NCI-H1092 (cell line): ENCODE measurements at regions not wholly inside any gene's neighbourhood (a gene's known extent, or its start where the extent isn't known, plus 50 kb on each side); places are given as distances from the start of the nearest gene placed in this dataset.
"Not testable (repeated sequence)": the region's sequence is repeated elsewhere in the genome, so short reads cannot be mapped to it uniquely, and the experiment has no call there.

Source experiments
- DNase-seq: peaks from one replicate; lab custom pipeline; 2025; lab: John Stamatoyannopoulos, UW

DNA sequence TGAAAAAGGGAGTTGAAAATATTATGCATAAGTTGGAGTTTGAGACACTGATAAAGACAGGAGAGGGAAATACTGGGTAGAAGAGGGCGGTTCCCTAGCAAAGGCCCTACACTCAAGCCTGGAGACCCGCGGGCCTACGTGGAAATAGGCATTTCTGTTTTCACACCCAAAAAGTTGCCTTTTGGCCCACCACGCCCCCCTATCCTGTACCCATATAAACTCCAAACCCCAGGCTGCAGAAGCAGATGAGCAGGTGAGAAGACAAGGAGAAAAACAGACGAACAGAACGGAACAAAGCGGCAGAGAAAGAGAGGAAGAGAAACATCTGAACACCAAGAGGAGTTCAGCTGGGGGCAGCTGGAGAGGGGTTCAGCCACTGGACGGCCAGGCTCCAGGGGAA lies 177.9 kb downstream of the GALC start:
- DNase-seq: no peak

DNA sequence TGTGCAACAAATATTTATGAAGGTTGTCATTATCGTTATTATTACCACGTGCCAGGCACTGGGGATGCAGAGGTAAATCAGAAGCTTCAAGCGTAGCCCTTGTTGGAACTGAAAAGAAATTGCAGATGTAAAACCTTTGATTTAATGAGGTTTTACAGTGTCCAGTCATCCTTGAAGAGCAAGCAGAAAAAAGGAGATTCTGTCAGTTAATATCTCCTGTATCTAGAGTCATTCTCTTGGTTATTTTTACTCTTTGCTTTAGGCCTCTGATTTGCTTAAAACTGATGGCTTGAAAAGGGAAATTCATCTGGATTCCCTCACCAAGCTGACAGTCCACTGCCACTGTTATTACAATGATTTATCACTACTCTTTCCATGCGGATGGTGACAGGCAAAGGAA lies 179.3 kb downstream of the GALC start:
- DNase-seq: no peak

DNA sequence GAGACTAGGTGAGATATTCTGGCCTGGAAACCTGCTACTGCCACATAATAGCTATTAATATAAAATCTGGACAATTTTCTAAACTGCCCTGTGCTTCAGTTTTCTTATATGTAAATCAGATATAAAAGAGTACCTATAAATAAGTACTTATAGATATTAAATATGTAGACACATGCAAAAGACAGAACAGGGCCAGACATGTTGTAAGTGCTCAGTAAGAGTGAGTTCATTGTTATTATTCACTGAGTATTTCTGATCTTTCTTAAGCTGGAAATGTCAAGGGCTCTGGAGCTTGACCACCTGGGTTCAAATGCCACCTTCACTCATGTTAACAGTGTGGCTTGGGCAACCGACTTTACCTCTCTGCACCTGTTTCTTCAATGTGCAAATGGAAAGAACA lies 179.8 kb downstream of the GALC start:
- no peak for DNase-seq

DNA sequence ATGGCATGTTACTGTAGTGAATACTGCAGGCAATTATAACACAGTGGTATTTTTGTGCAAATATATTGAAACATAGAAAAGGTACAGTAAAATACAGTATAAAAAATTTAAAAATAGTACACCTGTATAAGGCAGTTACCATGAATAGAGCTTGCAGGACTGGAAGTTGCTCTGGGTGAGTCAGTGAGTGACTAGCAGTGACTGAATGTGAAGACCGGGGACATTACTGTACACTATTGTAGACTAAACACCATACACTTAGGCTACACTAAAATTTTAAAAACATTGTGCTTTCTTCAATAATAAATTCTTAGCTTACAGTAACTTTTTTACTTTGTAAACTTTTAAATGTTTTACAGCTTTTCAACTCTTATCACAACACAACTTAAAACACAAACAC lies 181.7 kb downstream of the GALC start:
- DNase-seq: no peak

DNA sequence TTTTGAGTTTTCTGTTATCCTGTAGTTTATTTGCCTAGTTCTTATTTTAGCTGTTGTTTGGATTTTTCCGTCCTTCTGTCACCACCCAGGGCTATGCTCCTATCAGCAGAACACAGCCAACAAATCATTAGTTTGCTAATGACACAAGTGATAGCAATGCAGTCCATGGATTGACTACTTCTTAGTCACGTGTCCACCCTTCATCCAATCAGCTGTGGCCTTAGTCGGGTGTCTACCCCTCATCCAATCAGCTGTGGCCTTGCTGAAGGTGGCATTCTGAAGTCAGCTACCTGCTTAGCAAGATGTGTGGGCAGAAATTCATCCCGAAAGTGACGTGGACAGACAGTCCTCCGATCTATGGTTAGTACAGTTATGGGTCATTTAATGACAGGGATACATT lies 182.3 kb downstream of the GALC start:
- no peak for DNase-seq

DNA sequence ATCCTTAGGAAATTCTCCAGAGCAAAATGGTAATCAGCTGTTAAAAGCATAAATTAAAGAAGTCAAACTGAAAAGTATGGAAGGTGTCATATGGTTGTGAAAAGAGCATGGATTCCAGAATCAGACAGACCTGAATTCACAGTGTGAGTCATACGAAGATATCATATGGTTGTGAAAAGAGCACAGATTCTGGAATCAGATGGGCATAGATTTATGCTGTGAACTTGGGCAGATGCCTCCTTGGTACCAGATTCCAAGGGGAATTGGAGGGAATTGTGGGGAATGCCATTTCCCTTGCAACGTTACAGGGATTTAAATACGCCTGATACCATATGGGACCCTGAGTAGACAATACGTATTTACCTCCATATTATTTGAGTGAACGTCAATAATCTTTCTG lies 183.7 kb downstream of the GALC start:
- no peak for DNase-seq

DNA sequence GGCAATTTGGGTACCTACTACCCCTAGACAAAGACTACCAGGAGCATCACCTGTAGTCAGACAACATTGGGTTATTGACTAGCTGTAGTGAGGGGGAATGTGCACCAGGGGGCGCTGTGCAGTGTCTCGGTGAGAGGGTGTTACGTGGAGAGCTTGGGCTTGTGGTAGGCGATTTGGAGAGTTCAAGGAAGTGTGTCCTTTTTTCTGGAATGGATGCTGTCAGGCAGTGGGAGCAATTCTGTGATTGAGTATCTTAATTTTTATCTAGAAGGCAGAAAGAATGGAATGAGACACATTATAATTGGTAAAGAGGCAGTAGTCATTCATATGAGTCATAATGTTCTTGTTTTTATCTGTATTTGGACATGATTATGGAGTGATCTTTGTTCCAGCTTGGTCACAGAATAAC lies 187.7 kb downstream of the GALC start:
- DNase-seq: no peak

DNA sequence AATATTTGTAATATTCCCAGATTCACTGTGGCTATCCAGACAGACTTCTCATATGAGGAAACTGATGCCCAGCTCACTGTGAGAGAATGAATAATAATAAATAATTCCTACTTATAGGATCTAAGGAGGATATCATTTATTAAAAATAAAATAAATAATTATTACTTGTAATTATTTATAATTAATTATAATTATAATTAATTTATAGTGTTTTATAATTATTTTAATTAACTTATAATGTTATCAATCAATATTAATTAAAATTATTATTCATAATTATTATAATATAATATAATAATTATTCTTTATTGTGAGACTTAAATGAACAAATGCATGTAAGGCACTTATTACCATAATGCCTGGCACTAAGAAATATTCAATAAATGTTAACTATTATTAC lies 192.8 kb downstream of the GALC start:
- no peak for DNase-seq

DNA sequence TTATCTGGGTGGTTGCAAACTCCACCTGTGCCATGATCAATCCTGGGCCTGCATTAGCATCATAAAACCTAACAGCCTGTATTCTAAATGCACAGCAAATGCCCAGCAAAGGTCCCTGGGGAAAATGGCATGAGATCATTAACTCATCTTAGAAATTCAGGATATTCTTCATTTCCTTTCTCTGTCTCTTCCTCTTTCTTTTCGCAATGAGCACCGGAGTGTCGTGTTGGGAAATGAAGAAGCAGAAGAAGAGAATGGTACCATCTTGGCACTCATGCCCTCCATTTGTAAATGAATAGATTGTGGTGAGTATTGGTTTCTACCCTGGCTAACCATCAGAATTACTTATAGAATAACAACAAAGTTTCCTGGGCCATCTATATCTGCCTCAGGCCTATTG lies 193.6 kb downstream of the GALC start:
- no peak for DNase-seq

DNA sequence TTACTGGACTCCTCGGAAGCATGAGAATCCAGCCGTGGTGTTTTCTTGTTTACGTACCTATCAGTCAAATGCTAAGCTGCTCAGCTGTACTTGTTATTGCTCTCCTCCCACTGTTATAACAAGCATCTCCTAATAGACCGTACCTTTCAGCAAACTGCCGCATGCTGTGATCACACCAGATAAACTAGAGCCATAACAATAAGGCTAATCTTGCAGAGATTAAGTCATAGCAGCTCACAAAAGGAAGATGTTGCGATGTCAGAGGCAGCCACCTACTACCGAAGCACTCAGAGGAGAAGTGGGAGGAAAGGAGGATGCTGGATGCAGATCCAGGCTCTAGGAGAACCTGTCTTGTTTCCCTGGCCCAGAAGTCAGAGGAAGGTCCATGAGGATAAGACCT lies 196.0 kb downstream of the GALC start:
- no peak for DNase-seq

DNA sequence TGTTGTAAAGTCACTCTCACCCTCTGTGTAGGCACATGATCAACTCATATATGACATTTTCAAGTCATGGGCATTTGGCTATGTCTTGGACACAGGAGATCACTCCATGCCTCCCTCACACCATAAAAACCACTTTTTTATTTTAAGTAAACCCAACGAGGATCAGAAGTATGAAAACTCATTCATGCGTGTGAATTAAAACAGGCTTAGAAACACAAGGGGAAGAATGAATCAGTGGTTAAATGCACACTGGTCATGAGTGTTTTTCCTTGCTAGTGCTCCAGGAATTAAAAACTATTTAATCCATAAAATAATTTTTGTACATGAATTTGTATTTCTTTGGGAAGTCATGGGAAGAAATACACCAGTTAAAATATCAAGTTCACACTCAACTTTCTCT lies 198.4 kb downstream of the GALC start:
- DNase-seq: no peak

DNA sequence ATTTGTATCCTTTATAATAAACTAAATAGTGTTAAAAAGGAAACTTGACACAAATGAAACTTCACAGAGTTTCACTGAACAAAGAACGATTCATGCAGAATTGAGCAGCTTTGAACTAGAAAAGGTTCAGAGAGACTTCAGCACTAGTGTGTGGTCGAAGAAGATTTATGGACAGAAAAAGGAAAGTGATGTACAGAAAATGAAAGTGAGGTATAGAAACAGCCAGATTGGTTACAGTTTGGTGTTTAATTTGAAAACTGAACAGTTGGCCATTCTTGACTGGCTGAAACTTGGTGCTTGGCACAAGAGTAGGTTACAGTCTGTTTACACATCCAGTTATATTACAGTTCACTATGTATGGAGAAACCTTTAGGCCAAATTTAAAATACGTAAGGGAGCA lies 207.1 kb downstream of the GALC start:
- no peak for DNase-seq

DNA sequence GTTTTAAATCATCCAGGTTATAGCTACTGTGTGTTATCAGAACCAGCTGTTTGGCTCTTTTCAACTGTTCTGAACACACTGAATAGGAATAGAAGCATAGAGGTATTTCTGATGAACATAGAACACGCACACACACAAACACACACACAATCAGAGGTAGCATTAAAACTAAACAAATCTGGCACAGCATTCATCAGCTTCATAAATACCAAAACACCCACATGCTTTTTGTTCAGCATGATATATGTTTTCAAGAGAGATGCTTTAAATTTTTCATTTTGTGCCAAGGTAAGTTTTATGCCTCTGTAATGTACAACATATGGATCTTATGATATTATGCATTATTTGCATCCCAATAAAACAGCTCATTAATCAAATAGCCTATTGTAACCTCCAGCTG lies 208.6 kb downstream of the GALC start:
- DNase-seq: no peak

DNA sequence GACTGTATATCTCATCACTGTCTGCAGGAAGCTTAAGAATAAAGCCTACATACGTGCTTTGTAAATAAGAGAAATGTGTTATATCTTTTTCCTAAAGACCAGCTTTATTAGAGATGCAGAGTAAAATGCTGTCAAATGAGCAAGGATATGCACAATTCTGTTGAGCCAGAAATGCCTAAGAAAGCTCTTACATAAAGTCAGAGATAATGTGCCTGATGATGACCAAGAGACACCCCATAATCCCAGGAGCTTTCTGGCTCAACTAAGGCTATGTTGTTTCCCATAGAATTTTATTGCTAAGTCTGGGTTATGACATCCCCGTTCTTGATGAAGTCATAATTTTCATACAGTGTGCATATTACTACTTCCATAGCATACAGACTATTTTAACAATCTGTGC lies 209.9 kb downstream of the GALC start:
- DNase-seq: no peak

DNA sequence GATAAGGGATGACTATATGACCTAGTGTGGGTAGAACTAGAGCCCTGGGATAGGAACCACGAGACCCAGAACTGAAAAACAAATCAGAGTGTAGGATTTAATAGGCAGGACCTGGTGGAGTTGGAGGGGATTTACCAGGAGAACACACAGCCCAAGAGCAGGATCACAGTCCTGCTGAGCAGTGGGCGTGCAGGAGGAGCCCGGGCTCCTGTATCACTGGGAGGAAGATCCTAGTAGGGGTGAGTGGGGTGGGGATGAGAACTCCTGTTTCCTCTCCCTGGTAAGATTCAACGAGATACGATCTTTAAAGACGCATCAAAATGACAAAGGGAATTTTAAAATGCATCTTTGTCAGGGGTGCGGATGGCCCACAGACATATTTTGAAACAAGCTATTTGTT lies 220.1 kb downstream of the GALC start:
- no peak for DNase-seq

DNA sequence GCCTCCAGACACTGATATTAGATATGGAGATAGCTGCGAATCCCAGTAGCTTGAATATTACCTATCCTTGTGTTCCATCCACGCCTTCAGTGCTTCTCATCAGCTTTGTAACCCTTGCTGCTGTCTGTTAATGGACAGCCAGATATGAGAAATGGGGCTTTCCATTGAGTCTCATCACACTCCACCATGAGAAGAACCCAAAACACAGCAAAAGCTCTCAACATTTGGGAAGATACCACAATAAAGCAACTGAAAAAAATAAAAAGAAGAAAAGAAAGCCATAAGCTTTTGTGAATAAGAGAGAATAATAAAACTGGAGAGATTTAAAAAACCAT lies 225.4 kb downstream of the GALC start:
- DNase-seq: no peak

DNA sequence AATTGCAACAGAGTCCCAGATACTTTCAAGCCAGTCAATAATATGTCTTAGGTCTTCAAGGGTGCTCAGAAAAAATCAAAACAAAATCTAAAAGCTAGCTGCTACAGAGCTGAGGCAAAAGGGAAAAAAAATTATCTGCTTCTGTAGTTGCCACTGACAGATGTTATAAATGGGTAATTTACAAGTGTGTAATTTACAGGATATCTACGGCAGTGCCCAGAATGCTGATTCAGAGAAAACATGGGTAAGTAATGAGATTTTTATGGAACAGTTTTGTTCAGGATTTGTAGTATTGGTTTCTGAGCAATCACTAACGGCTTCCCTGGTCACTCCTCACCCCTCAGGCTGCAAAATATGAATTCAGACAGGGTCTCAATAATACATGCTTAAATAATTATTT lies 234.1 kb downstream of the GALC start:
- no peak for DNase-seq

DNA sequence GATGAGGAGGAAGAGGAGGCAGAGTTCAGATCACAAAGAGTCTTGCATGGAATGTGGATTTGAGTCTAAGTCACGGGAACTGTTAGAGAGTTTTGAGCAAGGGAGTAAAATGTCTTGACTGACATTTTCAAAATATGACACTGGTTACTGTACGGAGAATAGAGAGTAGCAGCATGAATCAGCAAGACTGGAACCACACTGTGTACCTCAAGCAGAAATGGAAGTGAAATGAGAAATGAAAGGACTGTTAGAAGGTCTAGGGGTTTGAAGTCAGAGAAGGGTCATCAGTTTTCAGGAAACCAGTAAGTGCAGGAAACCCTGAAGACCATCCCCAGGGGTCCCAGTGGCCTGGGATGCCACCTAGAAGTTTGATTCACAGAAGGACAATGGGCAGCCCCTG lies 236.3 kb downstream of the GALC start:
- no peak for DNase-seq

DNA sequence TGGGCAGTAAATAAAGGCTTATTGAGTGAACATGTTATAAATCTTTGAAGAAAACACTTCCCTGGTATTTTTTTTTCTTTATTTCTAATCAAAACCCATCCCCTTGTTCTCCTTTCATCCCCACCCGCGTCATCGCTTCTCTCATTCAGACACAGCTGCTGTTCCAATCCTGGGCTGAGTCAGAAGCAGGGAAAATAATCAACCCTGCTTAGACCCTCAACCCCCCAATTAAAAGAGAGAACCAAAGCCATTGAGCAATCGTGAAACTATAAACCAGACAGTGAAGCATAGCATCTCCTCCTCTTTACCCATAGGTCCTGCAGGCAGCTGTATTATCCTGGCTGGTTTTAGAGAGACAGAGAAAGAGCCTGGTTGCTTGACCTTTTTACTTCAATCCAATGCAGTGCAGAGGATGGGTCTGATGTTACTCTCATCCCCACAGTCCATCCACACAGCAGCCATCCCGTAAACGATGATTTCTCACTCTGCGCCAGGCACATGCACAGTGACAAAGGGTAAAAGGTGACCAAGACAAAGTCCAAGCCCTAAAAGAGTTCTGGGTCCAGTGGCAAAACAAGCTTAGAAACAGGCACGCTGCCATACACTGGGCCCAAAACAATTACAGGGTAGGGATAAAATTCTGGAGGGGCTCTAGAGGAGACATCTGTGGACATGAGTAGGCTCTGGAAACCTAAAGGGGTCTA lies 238.3 kb downstream of the GALC start:
- no peak for DNase-seq

DNA sequence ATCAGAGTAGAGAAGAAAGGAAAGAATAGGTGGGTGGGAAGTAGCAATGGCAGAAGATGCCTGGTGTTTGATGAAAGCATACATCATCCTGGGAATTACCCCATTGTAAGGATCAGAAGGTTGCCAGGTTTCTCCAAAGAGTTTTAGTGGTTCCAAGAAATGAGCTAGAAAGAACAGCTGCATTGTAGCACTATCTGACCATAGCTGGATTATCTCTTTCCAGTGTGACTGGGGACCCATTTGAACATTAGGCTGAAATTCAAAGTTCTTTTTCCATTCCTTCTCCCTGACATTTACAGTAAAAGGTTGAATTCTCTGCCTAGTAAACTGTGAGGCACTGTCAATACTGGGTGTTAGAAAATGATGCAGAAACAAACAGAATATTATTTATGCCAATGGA lies 244.4 kb downstream of the GALC start:
- DNase-seq: no peak

DNA sequence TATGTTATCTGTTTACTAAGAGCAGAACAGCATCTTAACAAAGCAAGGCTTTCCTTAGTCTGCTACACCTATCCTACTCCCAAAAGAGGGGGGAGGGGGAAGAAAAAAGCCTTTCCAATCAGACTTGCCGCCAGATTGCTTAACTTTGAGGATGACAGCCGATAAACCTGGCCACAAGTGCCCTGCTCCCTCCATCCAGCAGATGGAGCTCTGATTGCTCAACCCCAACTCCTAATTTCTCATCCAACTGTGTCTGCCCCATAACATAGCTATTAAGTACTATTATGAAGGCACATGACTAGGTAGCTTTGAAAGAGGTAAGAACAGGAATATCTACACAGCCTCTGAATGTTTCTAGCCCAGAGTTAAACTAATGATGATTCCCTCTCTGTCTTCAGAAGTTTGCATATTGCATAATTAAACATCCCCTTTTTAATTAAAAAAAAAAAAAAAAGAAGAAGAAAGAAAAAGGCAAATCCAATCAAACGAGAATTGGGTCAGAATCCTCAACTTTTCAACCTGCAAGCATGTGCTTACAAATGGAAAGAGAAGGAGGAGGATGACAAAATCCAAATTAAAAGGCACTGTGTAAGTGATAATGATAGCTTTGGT lies 247.4 kb downstream of the GALC start:
- DNase-seq: no peak

DNA sequence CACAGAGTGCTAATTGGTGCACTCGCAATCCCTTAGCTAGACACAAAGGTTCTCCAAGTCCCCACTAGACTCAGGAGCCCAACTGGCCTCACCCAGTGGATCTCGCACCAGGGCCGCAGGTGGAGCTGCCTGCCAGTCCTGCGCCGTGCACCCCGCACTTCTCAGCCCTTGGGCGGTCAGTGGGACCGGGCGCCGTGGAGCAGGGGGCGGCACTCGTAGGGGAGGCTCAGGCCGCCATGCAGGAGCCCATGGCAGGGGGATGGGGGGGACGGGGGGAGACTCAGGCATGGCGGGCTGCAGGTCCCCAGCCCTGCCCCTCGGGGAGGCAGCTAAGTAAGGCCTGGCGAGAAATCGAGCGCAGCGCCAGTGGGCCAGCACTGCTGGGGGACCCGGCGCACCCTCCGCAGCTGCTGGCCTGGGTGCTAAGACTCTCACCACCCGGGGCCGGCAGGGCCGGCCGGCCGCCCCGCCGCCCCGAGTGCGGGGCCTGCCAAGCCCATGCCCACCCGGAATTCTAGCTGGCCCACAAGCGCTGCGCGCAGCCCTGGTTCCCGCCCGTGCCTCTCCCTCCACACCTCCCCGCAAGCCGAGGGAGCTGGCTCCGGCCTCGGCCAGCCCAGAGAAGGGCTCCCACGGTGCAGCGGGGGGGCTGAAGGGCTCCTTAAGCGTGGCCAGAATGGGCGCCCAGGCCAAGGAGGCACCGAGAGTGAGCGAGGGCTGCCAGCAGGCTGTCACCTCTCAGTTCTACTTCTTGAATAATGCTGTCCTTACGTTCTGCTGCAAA lies 258.2 kb downstream of the GALC start:
- not testable (repeated sequence) for DNase-seq

DNA sequence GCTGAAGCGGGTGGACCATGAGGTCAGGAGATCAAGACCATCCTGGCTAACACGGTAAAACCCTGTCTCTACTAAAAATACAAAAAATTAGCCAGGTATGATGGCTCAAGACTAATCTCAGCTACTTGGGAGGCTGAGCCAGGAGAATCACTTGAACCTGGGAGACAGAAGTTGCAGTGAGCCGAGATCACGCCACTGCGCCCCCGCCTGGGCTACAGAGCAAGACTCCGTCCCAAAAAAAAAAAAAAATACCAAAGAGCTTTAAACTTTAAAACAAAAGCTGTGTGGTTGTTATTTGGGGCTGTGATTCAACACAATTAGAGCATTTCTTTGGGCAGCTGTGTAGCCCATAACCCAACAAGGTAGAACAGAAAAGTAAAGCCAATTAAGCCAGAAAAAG lies 259.9 kb downstream of the GALC start:
- not testable (repeated sequence) for DNase-seq

DNA sequence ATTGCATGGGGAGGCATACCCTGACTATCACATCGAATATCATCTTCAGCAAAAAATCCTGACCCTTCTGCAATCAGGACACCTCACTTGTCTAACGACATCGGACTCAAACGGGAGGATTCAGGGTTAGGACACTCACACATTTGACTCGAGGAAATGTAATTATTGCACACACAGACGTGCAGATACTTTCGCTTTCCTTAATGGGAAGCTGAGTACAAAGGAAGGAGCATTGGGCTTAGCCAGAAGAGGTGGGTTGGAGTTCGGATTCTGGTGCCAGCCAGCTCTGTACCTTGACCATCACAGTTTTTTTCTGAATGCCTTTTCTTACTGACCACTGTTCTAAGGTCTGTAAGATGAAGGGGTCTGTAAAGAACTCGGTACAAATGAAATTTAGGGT lies 260.4 kb downstream of the GALC start:
- DNase-seq: no peak
